Fibroblast of lung (primary cell): ENCODE measurements at regions not wholly inside any gene's neighbourhood (a gene's known extent, or its start where the extent isn't known, plus 50 kb on each side); places are given as distances from the start of the nearest gene placed in this dataset.

Experiments
- DNase-seq, 2 donors: peaks; one replicate each; pipeline versions ENCODE4 v3.0.0 to v3.0.0-alpha.2; 2010; ENCODE audit warnings: low read depth in 2 of 2
- H2AFZ ChIP-seq: 2 replicates; pipeline ENCODE4 v1.5.1; 2012; ENCODE audit warnings: low read length, control low read depth, inconsistent platforms
- H3K27ac ChIP-seq: 2 replicates; pipeline ENCODE4 v1.5.1; 2011; ENCODE audit warnings: low read length, control low read depth; ENCODE audit not compliant: insufficient read depth
- H3K27me3 ChIP-seq: 2 replicates; pipeline ENCODE4 v1.5.1; 2011; ENCODE audit warnings: mild to moderate bottlenecking, low read length; ENCODE audit not compliant: control insufficient read depth, insufficient read depth
- H3K36me3 ChIP-seq: 2 replicates; pipeline ENCODE4 v1.5.1; 2011; ENCODE audit warnings: low read length; ENCODE audit not compliant: control insufficient read depth, insufficient read depth
- H3K4me1 ChIP-seq: 2 replicates; pipeline ENCODE4 v1.5.1; 2011; ENCODE audit warnings: low read length; ENCODE audit not compliant: control insufficient read depth, insufficient read depth; ENCODE audit errors: extremely low read depth
- H3K4me2 ChIP-seq: 2 replicates; pipeline ENCODE4 v1.5.1; 2011; ENCODE audit warnings: low read length, control low read depth; ENCODE audit not compliant: insufficient read depth; ENCODE audit errors: extremely low read depth
- H3K4me3 ChIP-seq, 4 experiments: fragments of 200-600 bp in 1 of 4; sonication (generic) in 1 of 4; replicated peaks in 1 of 4; 2 replicates each; pipeline ENCODE4 v1.5.1; 2011 to 2016; ENCODE audit warnings: low read length in 4 of 4, low read depth in 3 of 4, mild to moderate bottlenecking in 3 of 4, control low read depth in 2 of 4, inconsistent platforms in 1 of 4, mixed read lengths in 1 of 4; ENCODE audit not compliant: insufficient read depth in 1 of 4; ENCODE audit errors: control extremely low read depth in 1 of 4
- H3K79me2 ChIP-seq: 2 replicates; pipeline ENCODE4 v1.5.1; 2012; ENCODE audit warnings: mild to moderate bottlenecking, low read length, inconsistent platforms; ENCODE audit not compliant: control insufficient read depth, insufficient read depth
- H3K9ac ChIP-seq: 2 replicates; pipeline ENCODE4 v1.5.1; 2011; ENCODE audit warnings: mild to moderate bottlenecking, low read length, control low read depth; ENCODE audit not compliant: insufficient read depth
- H3K9me3 ChIP-seq: 2 replicates; pipeline ENCODE4 v1.5.1; 2012; ENCODE audit warnings: low read depth, low read length; ENCODE audit not compliant: control insufficient read depth, insufficient read depth
- H4K20me1 ChIP-seq: 2 replicates; pipeline ENCODE4 v1.5.1; 2011; ENCODE audit warnings: low read length; ENCODE audit not compliant: control insufficient read depth, insufficient read depth; ENCODE audit errors: extremely low read depth
- EZH2 ChIP-seq: IDR thresholded peaks from 2 replicates; pipeline ENCODE4 v1.5.1; 2012; ENCODE audit warnings: low read length, control low read depth, mild to moderate bottlenecking; ENCODE audit errors: missing control alignments
- TF ChIP-seq, protein P1 (sequence below), 2 donors: IDR thresholded peaks in 1 of 2; conservative IDR thresholded peaks in 1 of 2; 1 replicate in 1 of 2; 2 replicates in 1 of 2; pipeline ENCODE4 v1.5.1; 2011 to 2012; ENCODE audit warnings: low read length in 2 of 2, control low read depth in 1 of 2, inconsistent platforms in 1 of 2, low read depth in 1 of 2, mild to moderate bottlenecking in 1 of 2

DNA sequence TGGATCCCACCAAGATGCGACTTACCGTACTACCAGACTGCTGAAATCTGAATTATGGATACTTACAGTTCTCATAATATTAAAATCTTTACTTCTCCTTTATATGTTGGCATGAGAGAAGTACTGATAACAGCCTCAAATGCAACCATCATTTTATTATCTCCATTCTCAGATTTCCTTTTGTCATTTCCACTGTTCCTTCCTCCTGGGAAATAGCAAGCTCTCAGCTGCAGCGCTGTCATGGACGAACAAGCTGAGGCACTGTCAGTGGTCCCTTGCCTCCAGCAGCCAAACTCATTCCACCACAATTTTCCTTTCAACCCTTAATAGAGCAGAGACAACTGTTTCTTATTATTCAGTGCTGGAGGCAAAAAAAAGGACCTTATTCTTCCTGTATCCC, 478.4 kb downstream of the ARL4A start:
- Histone ChIP-seq H2AFZ (no peak overlapping the region), H3K79me2 (no peaks in the 10 kb centered on the region), H3K9ac (no peak overlapping the region), H3K9me3 (no peaks in the 10 kb centered on the region), H4K20me1 (no peaks in the 10 kb centered on the region), H3K4me2 (no peak overlapping the region), H3K27ac (no peak overlapping the region), H3K36me3 (no peaks in the 10 kb centered on the region), H3K4me3 (no peak overlapping the region), H3K4me1 (no peaks in the 10 kb centered on the region), H3K27me3 (no peaks in the 10 kb centered on the region)
- DNase-seq: no peak
- TF ChIP-seq EZH2: no peak
- TF ChIP-seq, protein P1, sequence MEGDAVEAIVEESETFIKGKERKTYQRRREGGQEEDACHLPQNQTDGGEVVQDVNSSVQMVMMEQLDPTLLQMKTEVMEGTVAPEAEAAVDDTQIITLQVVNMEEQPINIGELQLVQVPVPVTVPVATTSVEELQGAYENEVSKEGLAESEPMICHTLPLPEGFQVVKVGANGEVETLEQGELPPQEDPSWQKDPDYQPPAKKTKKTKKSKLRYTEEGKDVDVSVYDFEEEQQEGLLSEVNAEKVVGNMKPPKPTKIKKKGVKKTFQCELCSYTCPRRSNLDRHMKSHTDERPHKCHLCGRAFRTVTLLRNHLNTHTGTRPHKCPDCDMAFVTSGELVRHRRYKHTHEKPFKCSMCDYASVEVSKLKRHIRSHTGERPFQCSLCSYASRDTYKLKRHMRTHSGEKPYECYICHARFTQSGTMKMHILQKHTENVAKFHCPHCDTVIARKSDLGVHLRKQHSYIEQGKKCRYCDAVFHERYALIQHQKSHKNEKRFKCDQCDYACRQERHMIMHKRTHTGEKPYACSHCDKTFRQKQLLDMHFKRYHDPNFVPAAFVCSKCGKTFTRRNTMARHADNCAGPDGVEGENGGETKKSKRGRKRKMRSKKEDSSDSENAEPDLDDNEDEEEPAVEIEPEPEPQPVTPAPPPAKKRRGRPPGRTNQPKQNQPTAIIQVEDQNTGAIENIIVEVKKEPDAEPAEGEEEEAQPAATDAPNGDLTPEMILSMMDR (conservative IDR thresholded peaks at IDR 0.05 in 1 of 2, IDR thresholded peaks at IDR 0.05 in 1 of 2; ENCODE audit: low read depth in 1 of 2, low read length in 2 of 2): no peak

DNA sequence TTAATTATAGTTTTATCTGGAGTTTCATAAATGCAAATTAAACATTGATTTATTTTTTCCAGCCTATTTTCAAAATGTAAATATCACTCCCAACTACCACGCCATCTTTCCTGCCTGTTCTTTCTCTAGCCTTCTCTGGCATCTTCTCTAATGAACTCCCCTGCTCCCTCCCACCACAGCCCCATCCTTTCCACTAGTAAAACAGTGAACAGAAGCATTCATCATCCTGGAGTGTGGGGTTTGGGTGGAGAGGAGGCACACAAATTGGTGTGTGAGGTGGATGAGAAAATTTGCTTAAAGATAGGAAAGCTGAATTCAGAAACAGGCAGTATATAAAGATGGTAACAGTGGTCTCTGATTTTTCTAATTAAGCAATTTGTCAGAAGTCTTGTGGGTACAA, 479.4 kb downstream of the ARL4A start:
- H4K20me1 ChIP-seq: no peaks in the 10 kb centered on the region
- no peak for DNase-seq
- H2AFZ ChIP-seq: no peak overlapping the region
- no peaks in the 10 kb centered on the region for H3K4me1 ChIP-seq
- no peak overlapping the region for H3K27ac ChIP-seq
- H3K9ac ChIP-seq: no peak overlapping the region
- H3K27me3 ChIP-seq: no peaks in the 10 kb centered on the region
- no peaks in the 10 kb centered on the region for H3K36me3 ChIP-seq
- H3K9me3 ChIP-seq: no peaks in the 10 kb centered on the region
- no peak overlapping the region for H3K4me3 ChIP-seq
- TF ChIP-seq EZH2: no peak
- TF ChIP-seq, protein P1 (conservative IDR thresholded peaks at IDR 0.05 in 1 of 2, IDR thresholded peaks at IDR 0.05 in 1 of 2; ENCODE audit: low read depth in 1 of 2, low read length in 2 of 2): no peak
- no peaks in the 10 kb centered on the region for H3K79me2 ChIP-seq
- no peak overlapping the region for H3K4me2 ChIP-seq

DNA sequence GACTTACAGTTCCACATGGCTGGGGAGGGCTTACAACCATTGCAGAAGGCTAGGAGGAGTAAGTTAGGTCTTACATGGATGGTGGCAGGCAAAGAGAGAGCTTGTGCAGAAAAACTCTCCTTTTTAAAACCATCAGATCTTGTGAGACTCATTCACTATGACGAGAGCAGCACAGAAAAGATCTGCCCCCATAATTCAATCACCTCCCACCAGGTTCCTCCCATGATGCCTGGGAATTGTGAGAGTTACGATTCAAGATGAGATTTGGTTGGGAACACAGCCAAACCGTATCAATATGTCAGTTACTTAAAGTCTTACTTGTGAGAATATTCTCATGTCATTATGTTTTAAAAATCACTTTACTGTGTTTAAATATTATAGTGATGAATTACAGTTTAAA, 481.9 kb downstream of the ARL4A start:
- H2AFZ ChIP-seq: no peak overlapping the region
- TF ChIP-seq, protein P1 (conservative IDR thresholded peaks at IDR 0.05 in 1 of 2, IDR thresholded peaks at IDR 0.05 in 1 of 2; ENCODE audit: low read depth in 1 of 2, low read length in 2 of 2): no peak
- no peak for TF ChIP-seq EZH2
- H3K27me3 ChIP-seq: no peaks in the 10 kb centered on the region
- no peaks in the 10 kb centered on the region for H3K79me2 ChIP-seq
- H3K4me3 ChIP-seq: no peak overlapping the region
- no peaks in the 10 kb centered on the region for H3K9me3 ChIP-seq
- H4K20me1 ChIP-seq: no peaks in the 10 kb centered on the region
- no peaks in the 10 kb centered on the region for H3K4me1 ChIP-seq
- no peak for DNase-seq
- no peak overlapping the region for H3K27ac ChIP-seq
- H3K4me2 ChIP-seq: no peak overlapping the region
- no peak overlapping the region for H3K9ac ChIP-seq
- H3K36me3 ChIP-seq: no peaks in the 10 kb centered on the region
